ENCODE measurements at regions not wholly inside any gene's neighbourhood (a gene's known extent, or its start where the extent isn't known, plus 50 kb on each side); places are given as distances from the start of the nearest gene placed in this dataset.

DNA sequence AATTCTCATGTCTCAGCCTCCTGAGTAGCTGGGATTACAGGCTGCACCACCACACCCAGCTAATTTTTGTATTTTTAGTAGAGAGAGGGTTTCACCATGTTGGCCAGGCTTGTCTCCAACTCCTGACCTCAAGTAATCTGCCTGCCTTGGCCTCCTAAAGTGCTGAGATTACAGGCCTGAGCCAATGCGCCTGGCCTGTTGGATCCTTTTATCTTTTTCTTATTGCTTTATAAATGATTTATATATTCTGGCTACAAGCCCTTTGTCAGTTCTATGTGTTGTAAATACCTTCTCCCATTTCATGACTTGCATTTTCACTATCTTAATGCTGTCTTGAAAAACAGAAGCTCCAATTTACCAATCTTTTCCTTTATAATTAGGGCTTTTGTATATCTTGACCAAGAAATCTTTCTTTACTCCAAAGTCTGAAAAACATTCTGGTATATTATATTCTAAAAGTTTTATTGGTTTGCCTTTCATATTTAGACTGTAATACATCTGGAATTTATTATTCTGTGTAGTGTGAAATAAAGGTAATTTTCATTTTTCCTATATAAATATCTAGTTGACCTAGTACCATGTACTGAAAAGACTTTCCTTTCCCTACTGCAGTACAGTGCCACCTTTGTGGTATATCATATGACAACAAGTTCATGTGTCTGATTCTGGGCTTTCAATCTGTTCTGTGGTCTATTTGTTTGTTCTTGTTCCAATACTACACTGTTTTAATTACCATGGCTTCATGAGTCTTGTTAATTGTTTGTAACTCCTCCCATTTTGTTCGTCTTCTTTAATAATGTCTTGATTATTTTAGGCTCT, 52.9 kb upstream of the RNU6-1 start:
- DNase-seq: no peak

- DNase-seq: no peak
Measured at GRCh38 chr15:67895237-67895636, 55.4 kb upstream of the RNU6-1 start.

DNA sequence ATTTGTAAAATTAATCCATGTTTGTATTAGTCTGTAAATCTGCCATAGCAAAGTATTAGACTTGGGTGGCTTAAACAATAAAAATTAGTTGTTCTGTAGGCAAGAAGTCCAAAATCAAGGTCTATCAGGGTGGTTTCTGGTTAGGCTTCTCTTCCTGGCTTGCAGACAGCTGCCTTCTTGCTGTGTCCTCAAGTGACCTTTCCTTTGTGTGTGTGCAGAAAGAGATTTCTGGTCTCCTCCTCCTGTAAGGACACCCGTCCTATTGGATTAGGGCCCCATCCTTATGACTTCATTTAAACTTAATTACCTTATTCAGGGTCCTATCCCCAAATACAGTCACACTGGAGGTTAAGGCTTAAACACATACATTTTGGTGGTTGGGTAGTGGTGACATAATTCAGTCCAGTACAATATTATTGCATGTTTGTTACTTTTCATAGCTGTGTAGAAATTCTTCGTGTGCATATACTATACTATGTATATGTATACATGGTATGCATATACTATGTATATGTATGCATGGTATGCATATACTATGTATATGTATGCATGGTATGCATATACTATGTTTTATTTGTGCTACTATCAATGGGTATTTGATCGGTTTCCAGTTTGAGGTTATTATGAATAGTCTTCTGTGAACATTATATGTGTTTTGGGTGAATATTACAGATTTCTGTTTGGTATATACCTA, 57.9 kb upstream of the RNU6-1 start:
- no peak for DNase-seq

DNA sequence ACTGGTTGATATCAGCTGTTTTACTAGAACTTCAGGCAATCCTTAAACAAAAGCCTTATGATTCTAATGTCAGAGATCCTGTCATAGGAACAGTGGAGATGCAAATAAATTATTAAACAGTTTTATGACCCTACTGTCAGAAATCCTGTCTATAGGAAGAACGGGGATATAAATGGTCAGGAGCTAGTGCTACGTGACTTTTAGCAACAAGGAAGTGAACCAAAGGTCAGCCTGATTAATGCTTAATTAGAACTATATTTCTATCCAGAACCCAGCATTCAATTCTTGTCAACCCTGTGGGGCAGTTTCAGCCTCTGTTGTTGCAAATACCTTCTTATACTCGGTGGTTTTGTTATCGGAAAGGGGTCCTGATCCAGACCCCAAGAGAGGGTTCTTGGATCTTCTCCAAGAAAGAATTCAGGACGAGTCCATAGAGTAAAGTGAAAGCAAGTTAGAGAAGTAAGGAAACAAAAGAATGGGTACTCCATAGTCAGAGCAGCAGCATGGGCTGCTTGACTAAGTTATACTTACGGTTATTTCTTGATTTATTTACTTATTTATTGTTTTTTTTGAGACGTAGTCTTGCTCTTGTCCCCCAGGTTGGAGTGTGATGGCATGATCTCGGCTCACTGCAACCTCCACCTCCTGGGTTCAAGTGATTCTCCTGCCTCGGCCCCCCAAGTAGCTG, 59.9 kb upstream of the RNU6-1 start:
- no peak for DNase-seq

DNA sequence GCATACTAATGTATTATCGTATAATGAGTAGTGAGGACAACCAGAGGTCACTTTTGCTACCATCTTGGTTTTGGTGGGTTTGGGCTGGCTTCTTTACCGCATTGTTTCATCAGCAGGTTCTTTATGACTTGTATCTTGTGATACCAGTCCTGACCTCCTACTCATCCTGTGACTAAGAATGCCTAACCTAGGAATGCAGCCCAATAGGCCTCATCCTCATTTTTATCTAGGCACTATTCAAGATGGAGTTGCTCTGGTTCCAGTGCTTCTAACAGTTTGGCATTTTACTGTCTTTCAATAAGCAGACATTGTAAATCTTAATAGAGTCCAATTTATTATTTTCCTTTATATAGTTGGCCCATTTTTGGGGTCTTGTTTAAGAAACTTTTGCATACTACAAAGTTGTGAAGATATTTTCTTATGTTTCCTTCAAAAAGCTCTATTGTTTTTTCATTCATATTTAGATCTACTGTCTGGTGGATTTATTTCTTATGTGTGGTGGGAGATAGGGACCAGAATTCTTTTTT, 60.8 kb upstream of the RNU6-1 start:
- peak in 1 of 2 donors; percentile 14 for DNase-seq

DNA sequence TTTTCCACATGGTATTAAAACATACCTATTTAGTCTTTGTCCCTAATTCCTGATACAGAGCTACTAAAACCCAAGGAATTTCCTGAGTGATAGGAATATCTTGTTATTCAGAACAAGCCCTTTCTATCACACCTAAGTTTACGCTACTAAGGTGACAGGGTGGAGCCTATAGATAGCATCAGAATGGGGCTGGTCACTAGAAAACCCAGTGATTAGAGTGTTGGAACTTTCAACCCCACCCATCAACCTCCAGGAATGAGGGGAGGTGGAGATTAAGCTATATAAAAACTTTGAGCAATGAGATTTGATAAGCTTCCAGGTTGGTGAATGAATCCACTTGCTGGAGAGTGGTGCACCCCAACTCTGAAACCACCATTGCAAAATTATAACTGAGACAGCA, 62.1 kb upstream of the RNU6-1 start:
- DNase-seq: no peak

DNA sequence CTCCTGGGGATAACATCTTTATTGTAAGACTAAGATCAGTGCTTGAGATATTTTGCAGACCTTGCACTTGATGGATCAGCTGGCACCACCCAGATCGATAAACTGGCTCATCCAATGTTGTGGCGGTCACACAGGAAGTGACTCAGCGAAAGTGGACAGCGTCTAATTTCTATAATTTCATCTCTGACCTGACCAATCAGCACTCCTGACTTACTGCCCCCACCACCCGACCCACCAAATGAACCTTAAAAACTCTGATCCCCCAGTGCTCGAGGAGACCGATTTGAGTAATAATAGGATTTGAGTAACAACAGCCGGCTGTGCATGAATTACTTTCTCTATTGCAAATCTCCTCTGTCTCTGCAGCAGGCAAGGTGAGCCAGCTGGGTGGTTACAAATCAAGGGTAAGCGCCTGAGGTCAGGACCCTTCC, 62.7 kb upstream of the RNU6-1 start:
- no peak for DNase-seq

DNA sequence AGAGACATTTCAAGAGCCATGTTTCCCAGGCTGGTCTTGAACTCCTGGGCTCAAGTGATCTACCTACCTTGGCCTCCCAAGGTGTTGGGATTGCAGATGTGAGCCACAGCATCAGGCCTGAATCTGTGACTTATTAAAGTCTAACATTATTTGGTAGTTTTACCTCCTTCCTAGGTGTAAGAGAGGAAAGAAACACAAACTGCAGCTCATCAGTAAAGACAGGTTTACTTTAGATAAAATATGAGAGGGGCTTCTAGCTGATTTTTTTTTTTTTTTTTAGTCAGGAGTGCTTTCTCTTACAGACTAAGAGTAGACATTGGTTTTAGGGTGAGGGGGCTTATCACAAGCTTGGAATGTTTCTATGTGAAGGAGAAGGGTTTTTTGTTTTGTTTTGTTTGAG, 63.9 kb upstream of the RNU6-1 start:
- DNase-seq: no peak

DNA sequence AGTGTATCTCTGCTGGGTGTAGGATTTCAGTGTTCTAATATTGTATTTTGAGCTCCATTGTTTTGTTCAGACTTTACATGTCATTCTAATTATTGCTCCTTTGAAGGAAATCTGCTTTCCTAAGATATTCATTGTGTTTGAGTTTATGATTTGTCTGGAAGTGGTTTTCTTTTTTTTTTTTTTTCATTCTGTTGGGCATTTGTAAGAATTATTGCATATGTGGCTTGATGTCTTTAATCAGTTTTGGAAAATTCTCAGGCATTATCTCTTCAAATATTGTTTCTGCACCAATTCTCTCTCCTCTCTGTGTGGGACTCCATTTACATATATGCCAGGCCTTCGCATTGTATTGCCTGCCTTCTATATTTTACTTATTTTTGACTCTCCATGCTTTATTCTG, 65.8 kb upstream of the RNU6-1 start:
- no peak for DNase-seq

DNA sequence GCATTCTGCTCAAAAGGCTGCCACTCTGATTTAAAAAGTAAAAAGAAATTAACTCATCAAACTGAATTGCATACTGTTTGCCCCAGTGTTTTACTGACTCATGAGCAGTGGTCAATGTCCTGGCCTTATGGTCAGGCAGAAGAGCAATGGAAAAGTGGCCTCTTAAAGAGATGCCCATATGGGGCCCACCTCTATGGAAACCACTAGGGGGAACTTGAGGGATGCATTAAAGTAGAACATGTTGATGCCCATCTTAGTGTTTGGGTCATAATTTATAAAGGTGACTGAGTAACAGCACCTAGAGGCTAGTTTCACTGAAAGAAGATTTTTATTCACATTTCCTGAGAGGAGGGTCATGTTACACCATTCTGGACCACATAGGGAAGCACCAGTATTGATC, 66.5 kb upstream of the RNU6-1 start:
- peak; percentile 12 to 17 for DNase-seq

DNA sequence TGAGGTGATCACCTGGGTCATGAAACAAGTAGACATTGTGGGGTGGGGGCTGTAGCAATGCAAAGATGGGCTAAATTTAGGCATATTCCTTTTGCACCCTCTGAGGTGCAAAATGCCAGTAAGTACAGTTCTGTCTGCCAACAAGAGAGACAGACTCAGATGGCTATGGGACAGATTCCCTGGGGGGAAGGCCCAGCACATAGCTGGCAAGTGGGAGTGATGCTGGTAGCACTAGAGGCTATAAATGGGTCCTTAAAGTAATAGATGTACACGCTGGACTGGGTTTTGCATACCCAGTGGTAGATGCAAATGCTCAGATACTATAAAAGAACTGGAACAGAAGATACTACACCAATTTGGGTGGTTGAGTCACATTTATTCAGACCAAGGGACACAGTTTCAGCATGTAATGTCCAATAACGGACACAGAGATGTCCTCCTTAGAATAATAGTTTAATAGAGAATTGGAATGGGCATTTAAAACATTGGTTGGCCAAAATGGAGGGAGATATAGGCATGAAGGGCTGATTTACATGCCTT, 67.4 kb upstream of the RNU6-1 start:
- DNase-seq: no peak

DNA sequence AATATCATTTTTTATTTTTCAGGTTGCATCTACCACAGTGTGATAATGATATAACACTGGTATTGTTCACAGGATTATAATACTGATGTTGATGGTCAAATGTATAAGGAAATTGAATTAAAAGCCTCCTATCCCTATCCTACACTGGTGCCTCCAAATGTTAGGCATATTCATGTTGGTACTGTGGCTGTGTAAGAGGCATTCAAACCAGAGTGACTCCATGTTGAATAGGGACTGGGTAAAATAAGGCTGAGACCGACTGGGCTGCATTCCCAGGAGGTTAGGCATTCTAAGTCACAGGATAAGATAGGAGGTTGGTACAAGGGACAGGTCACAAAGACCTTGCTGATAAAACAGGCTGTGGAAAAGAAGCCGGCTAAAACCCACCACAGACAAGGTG, 68.9 kb upstream of the RNU6-1 start:
- no peak for DNase-seq

GRCh38 chr15:67911727-67912126, 71.9 kb upstream of the RNU6-1 start:
- DNase-seq: no peak

DNA sequence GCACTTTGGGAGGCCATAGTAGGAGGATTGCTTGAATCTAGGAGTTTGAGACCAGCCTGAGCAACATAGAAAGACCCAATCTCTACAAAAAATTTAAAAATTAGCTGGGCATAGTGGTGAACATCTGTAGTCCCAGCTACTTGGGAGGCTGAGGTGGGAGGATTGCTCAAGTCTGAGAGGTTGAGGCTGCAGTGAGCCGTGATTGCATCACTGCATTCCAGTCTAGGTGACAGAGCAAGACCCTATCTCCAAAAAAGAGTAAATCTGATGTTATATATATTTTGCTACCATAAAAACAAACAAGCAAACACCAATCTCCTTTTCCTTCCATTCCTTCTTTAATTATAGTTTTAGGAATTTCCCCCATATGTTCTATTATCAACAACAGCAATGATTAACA, 74.2 kb upstream of the RNU6-1 start:
- no peak for DNase-seq

DNA sequence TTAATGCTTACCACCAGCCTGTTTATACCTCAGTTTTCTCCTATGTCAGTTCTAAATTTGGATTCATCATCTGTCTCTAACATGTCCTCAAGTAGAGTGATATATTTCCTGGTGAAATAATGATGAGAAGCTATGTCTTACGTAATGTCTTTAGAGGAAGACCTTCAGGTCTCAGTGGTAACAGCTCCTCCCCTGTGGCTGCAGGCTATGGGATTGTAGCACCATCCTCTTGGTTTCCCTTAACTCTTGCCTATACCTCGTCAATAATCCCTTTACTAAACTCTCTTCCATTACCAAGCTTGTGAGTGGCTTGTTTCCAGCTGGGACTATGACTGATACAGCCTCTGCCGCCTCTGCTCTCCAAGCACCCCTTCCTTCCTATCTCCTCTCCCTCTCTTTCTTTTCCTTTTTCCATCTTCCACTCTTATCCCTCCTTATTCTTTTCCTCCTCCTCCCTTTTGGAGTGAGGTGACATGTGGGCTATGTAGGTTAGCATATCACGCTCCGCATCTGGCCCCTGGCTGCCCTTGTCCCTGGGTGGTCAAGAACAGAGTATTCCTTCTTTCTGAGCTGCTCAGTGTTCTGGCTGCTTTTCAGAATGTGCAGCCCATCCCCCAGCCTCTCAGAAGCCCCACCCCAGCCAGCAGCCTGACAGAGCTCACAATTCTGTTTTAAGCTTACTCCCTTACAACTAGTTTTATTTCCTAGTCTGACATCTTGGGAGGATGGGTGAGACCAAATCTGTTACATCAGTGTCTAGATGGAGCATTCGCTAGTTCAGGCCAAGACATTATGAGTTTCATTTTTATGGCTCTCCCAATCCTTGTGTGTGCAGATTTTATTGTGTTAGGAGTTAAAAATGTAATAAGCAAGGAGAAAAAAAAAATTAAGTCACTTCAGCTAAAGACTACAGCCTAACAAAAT, 75.0 kb upstream of the RNU6-1 start:
- DNase-seq: no peak

GRCh38 chr15:67915461-67916374, 75.9 kb upstream of the RNU6-1 start:
- no peak for DNase-seq

GRCh38 chr15:67916565-67916964, 76.7 kb upstream of the RNU6-1 start:
- no peak for DNase-seq

DNA sequence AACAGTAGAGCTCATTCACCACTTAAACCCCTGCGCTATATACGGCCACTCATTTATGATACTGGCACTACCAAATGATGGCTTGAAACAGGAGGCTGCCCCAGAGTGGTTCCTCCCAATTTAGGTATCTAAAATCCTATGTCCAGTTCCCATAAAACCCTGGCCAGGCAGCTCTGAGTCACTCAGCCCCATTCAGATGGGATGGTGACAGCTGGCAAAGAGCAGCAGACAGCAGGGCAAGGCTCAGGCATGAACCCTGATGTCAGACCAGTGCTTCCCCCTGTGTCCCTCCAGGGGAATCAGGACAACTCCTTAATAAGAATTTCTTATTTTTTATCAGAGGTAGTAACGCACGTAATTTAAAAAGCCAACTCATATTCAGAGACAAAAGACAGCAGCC, 77.2 kb upstream of the RNU6-1 start:
- no peak for DNase-seq

GRCh38 chr15:67917636-67918035, 77.8 kb upstream of the RNU6-1 start:
- no peak for DNase-seq

- DNase-seq: no peak
Measured at GRCh38 chr15:67918205-67918861, 78.5 kb upstream of the RNU6-1 start.
